B cell (primary cell): ENCODE measurements at regions not wholly inside any gene's neighbourhood (a gene's known extent, or its start where the extent isn't known, plus 50 kb on each side); places are given as distances from the start of the nearest gene placed in this dataset.

Source experiments
- ATAC-seq: fragments of 200-7000 bp; cut with Tn5 transposase; one replicate; pipeline ENCODE4 v1.10.0; 2021; ENCODE audit warnings: low read depth, mild to moderate bottlenecking, moderate number of reproducible peaks, moderate library complexity
- CTCF ChIA-PET: fragments of 350-600 bp; sonication (Branson Sonifier 250); formaldehyde crosslinking; loops from one replicate; lab custom pipeline; 2021; ENCODE audit warnings: antibody characterized with exemption, inconsistent platforms; lab: Charles Lee
- POLR2A ChIA-PET: fragments of 350-600 bp; sonication (Branson Sonifier 250); formaldehyde crosslinking; loops from one replicate; lab custom pipeline; 2021; ENCODE audit warnings: antibody characterized with exemption; lab: Charles Lee
- DNase-seq: peaks from one replicate; pipeline ENCODE4 v3.0.0; 2013
- H2AFZ ChIP-seq: 2 replicates; pipeline ENCODE4 v1.6.1; 2012; ENCODE audit warnings: mild to moderate bottlenecking, low read depth, low read length; ENCODE audit not compliant: insufficient read depth, poor library complexity, severe bottlenecking
- H3K27ac ChIP-seq, 2 donors: 1 replicate in 1 of 2; 2 replicates in 1 of 2; pipeline ENCODE4 v1.5.1; 2012 to 2013; ENCODE audit warnings: low read length in 2 of 2, mild to moderate bottlenecking in 2 of 2, moderate library complexity in 1 of 2
- H3K27me3 ChIP-seq, 4 experiments: fragments of 200-600 bp in 1 of 4; sonication (generic) in 1 of 4; replicated peaks in 1 of 4; 1 replicate in 2 of 4; 2 replicates in 2 of 4; pipeline versions ENCODE4 v1.6.1 to v1.7.0; 2013 to 2016; ENCODE audit warnings: low read length in 3 of 4, mild to moderate bottlenecking in 2 of 4, mixed read lengths in 1 of 4, moderate library complexity in 1 of 4; ENCODE audit not compliant: insufficient read depth in 4 of 4, control insufficient read depth in 3 of 4; ENCODE audit errors: control extremely low read depth in 1 of 4
- H3K36me3 ChIP-seq, 2 experiments: replicated peaks in 1 of 2; 1 replicate in 1 of 2; 2 replicates in 1 of 2; pipeline versions ENCODE4 v1.6.1 to v1.7.1; 2013; ENCODE audit warnings: low read length in 1 of 2; ENCODE audit not compliant: insufficient read depth in 2 of 2, control insufficient read depth in 1 of 2; ENCODE audit errors: control extremely low read depth in 1 of 2, extremely low read depth in 1 of 2
- H3K4me1 ChIP-seq, 2 donors: fragments of 200-600 bp in 1 of 2; sonication (generic) in 1 of 2; 1 replicate in 1 of 2; 2 replicates in 1 of 2; pipeline versions ENCODE4 v1.5.1 to v1.6.1; 2013 to 2017; ENCODE audit warnings: low read length in 2 of 2; ENCODE audit not compliant: control insufficient read depth in 2 of 2, insufficient read depth in 2 of 2
- H3K4me2 ChIP-seq: replicated peaks from 2 replicates; pipeline ENCODE3; 2012; ENCODE audit warnings: mild to moderate bottlenecking, low read depth, low read length; ENCODE audit not compliant: poor library complexity, severe bottlenecking
- H3K4me3 ChIP-seq, 5 experiments: fragments of 200-600 bp in 1 of 5; sonication (generic) in 1 of 5; 1 replicate in 3 of 5; 2 replicates in 2 of 5; pipeline versions ENCODE4 v1.5.1 to v1.7.0; 2011 to 2016; ENCODE audit warnings: low read length in 4 of 5, mild to moderate bottlenecking in 4 of 5, low read depth in 2 of 5, control low read depth in 1 of 5, moderate library complexity in 1 of 5; ENCODE audit not compliant: insufficient read depth in 1 of 5; ENCODE audit errors: control extremely low read depth in 1 of 5, extremely low read depth in 1 of 5
- H3K79me2 ChIP-seq: fragments of 200-600 bp; sonication (generic); one replicate; pipeline ENCODE4 v1.6.0; 2016; ENCODE audit warnings: low read length; ENCODE audit not compliant: control insufficient read depth, insufficient read depth
- H3K9ac ChIP-seq: fragments of 200-600 bp; sonication (generic); 2 replicates; pipeline ENCODE4 v1.6.1; 2017; ENCODE audit warnings: mild to moderate bottlenecking, low read length, moderate library complexity
- H3K9me3 ChIP-seq, 3 donors: one replicate each; pipeline versions ENCODE4 v1.6.1 to v1.7.1; 2013; ENCODE audit warnings: low read length in 2 of 3; ENCODE audit not compliant: control insufficient read depth in 2 of 3, insufficient read depth in 1 of 3; ENCODE audit errors: control extremely low read depth in 1 of 3
- H4K20me1 ChIP-seq: 2 replicates; pipeline ENCODE4 v1.6.0; 2012; ENCODE audit warnings: mild to moderate bottlenecking, low read length; ENCODE audit not compliant: insufficient read depth, control insufficient read depth, poor library complexity, severe bottlenecking
- H3K27ac Mint-ChIP-seq: one replicate; pipeline ENCODE4 v1.8.0; 2021; ENCODE audit warnings: mixed read lengths
- H3K27me3 Mint-ChIP-seq: one replicate; pipeline ENCODE4 v1.8.0; 2021; ENCODE audit warnings: mixed read lengths
- H3K4me1 Mint-ChIP-seq: one replicate; pipeline ENCODE4 v1.8.0; 2021; ENCODE audit warnings: mixed read lengths
- H3K4me3 Mint-ChIP-seq: one replicate; pipeline ENCODE4 v1.8.0; 2021; ENCODE audit warnings: mixed read lengths
- H3K9me3 Mint-ChIP-seq: one replicate; pipeline ENCODE4 v1.8.0; 2022; ENCODE audit warnings: mixed read lengths; ENCODE audit not compliant: insufficient read depth
- EZH2 ChIP-seq: IDR thresholded peaks from 2 replicates; pipeline ENCODE4 v1.6.1; 2012; ENCODE audit warnings: borderline replicate concordance, low read depth, mild to moderate bottlenecking, moderate library complexity, low read length; ENCODE audit not compliant: insufficient read depth, poor library complexity, severe bottlenecking
- WGBS: methylation state at CpG from one replicate; pipeline ENCODE4 v1.1.5; 2013; ENCODE audit warnings: missing lambda C conversion rate; ENCODE audit not compliant: insufficient coverage; 5-methylcytosine and 5-hydroxymethylcytosine counted together
- intact Hi-C: fragments of 100-400 bp; cut with micrococcal nuclease; formaldehyde crosslinking; loops from one replicate; pipeline ENCODE4 v1.10.0; 2022
- TF ChIP-seq, protein P1 (sequence below): fragments of 200-600 bp; IDR thresholded peaks from one replicate; pipeline ENCODE4 v1.8.0; 2022; ENCODE audit warnings: antibody characterized with exemption, mild to moderate bottlenecking

DNA sequence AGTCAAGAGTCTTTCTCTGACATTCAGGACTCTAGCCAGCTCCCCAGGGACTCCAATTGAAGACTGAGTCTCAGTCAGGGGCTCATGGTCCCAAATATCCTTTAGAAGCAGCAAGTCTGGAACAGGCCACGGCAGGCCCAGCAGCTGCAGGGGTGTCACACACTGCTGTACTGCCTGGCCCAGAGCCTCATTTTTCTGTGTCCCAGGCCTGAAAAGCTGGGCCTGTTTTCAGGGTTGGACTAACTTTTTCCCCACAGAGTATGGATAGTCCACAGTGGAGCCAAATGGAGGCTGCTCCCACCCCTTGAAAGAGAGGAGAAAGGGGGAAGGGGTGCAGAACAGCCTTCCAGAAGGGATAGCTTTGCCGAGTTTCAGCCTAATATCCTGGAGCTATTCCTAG, 146.8 kb upstream of the NALF2 start:
- no peaks in the 10 kb centered on the region for H3K27me3 Mint-ChIP-seq
- Histone ChIP-seq H3K27me3 (no peaks in the 10 kb centered on the region), H4K20me1 (no peaks in the 10 kb centered on the region), H3K36me3 (no peaks in the 10 kb centered on the region), H3K9me3 (no peaks in the 10 kb centered on the region), H3K9ac (no peak overlapping the region), H3K4me2 (no peak overlapping the region), H2AFZ (no peak overlapping the region), H3K27ac (no peak overlapping the region), H3K4me3 (no peak overlapping the region), H3K4me1 (no peaks in the 10 kb centered on the region), H3K79me2 (no peaks in the 10 kb centered on the region)
- ChIA-PET POLR2A (no interaction called here), CTCF (no interaction called here)
- WGBS: 83% methylated on average over 2 of the region's 2 CpGs
- H3K9me3 Mint-ChIP-seq: no peaks in the 10 kb centered on the region
- no peak overlapping the region for H3K27ac Mint-ChIP-seq
- ATAC-seq: no peak
- TF ChIP-seq, protein P1, sequence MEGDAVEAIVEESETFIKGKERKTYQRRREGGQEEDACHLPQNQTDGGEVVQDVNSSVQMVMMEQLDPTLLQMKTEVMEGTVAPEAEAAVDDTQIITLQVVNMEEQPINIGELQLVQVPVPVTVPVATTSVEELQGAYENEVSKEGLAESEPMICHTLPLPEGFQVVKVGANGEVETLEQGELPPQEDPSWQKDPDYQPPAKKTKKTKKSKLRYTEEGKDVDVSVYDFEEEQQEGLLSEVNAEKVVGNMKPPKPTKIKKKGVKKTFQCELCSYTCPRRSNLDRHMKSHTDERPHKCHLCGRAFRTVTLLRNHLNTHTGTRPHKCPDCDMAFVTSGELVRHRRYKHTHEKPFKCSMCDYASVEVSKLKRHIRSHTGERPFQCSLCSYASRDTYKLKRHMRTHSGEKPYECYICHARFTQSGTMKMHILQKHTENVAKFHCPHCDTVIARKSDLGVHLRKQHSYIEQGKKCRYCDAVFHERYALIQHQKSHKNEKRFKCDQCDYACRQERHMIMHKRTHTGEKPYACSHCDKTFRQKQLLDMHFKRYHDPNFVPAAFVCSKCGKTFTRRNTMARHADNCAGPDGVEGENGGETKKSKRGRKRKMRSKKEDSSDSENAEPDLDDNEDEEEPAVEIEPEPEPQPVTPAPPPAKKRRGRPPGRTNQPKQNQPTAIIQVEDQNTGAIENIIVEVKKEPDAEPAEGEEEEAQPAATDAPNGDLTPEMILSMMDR: no peak
- no peak for TF ChIP-seq EZH2
- H3K4me1 Mint-ChIP-seq: no peaks in the 10 kb centered on the region
- no peak for DNase-seq
- H3K4me3 Mint-ChIP-seq: no peak overlapping the region
- intact Hi-C loops: no loop called here

DNA sequence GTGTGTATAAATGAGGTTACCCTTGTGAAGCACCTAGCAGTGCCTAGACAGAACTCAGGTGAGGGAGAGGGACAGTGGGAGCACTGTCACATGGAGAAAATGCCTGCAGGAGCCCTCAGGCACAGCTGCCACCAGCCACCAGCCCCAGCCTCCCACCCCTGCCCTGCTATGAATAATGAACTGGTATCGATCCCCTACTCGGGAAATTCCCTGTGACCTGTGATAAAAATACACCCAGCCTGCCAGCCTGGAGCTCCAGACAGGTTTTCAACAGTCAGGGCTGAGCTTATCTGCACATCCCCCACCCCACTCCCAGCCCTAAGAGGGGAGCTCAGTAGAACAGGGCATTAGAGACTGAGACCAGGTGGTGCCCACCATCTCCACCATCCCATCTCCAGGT, 159.6 kb upstream of the PJA1 start:
- H3K27me3 ChIP-seq: no peaks in the 10 kb centered on the region
- intact Hi-C loops: no loop called here
- no peak overlapping the region for H3K4me2 ChIP-seq
- no peak overlapping the region for H3K9ac ChIP-seq
- H3K27me3 Mint-ChIP-seq: no peaks in the 10 kb centered on the region
- CTCF ChIA-PET: no interaction called here
- no peaks in the 10 kb centered on the region for H4K20me1 ChIP-seq
- H3K4me3 ChIP-seq: no peak overlapping the region
- ATAC-seq: no peak
- no peak for DNase-seq
- 90% methylated on average over 2 of the region's 2 CpGs for WGBS
- H3K27ac Mint-ChIP-seq: no peak overlapping the region
- H3K4me1 Mint-ChIP-seq: no peaks in the 10 kb centered on the region
- no peak overlapping the region for H3K27ac ChIP-seq
- no peak overlapping the region for H3K4me3 Mint-ChIP-seq
- H3K9me3 Mint-ChIP-seq: no peaks in the 10 kb centered on the region
- H3K79me2 ChIP-seq: no peaks in the 10 kb centered on the region
- no peak for TF ChIP-seq EZH2
- TF ChIP-seq, protein P1: no peak
- H3K36me3 ChIP-seq: no peaks in the 10 kb centered on the region
- no peak overlapping the region for H2AFZ ChIP-seq
- no peaks in the 10 kb centered on the region for H3K4me1 ChIP-seq
- H3K9me3 ChIP-seq: no peaks in the 10 kb centered on the region
- POLR2A ChIA-PET: no interaction called here
